BLaER1 treated with 17β-estradiol and CSF1 and Interleukin-3, amounts not matched to agents 10 nM and 100 nM (cell line): ENCODE measurements at regions not wholly inside any gene's neighbourhood (a gene's known extent, or its start where the extent isn't known, plus 50 kb on each side); places are given as distances from the start of the nearest gene placed in this dataset.
"Not testable (repeated sequence)": the region's sequence is repeated elsewhere in the genome, so short reads cannot be mapped to it uniquely, and the experiment has no call there.

Experiments
- H3K27ac ChIP-seq, 11 experiments: shearing (Covaris generic); formaldehyde crosslinking; 2 replicates each; pipeline ENCODE4 v1.8.1; 2022
- H3K27me3 ChIP-seq, 11 experiments: shearing (Covaris generic); formaldehyde crosslinking; 2 replicates each; pipeline ENCODE4 v1.8.1; 2022
- H3K36me3 ChIP-seq, 11 experiments: shearing (Covaris generic); formaldehyde crosslinking; 2 replicates each; pipeline ENCODE4 v1.8.1; 2022
- H3K4me1 ChIP-seq, 10 experiments: shearing (Covaris generic); formaldehyde crosslinking; 2 replicates each; pipeline ENCODE4 v1.8.1; 2022
- H3K4me2 ChIP-seq, 11 experiments: shearing (Covaris generic); formaldehyde crosslinking; 2 replicates each; pipeline ENCODE4 v1.8.1; 2022
- H3K4me3 ChIP-seq, 10 experiments: shearing (Covaris generic); formaldehyde crosslinking; 2 replicates each; pipeline ENCODE4 v1.8.1; 2022
- H3K9ac ChIP-seq, 11 experiments: shearing (Covaris generic); formaldehyde crosslinking; 2 replicates each; pipeline ENCODE4 v1.8.1; 2022
- H3K9me3 ChIP-seq, 11 experiments: shearing (Covaris generic); formaldehyde crosslinking; replicated peaks in 1 of 11; 2 replicates each; pipeline ENCODE4 v1.8.1; 2022
- H4K20me1 ChIP-seq, 11 experiments: shearing (Covaris generic); formaldehyde crosslinking; 2 replicates each; pipeline ENCODE4 v1.8.1; 2022

- H3K4me1 ChIP-seq = peaks cover 10 to 30% (median 14%) of the 10 kb centered on the region in 10 experiments; a peak in 19 of 20 replicates
- not testable (repeated sequence) for H3K27me3 ChIP-seq, H3K27ac ChIP-seq, H3K9ac ChIP-seq, H3K4me3 ChIP-seq, H4K20me1 ChIP-seq, H3K36me3 ChIP-seq
- H3K4me2 ChIP-seq = peak overlapping the region in 2 of 11 experiments; percentile 15 to 35; a peak in 5 of 22 replicates
- peaks cover 5 to 18% (median 12%) of the 10 kb centered on the region in 11 experiments; a peak in 20 of 22 replicates for H3K9me3 ChIP-seq
Observed at GRCh38 chr7:149966444-149966843, 92.7 kb downstream of the ATP6V0E2 start.

GRCh38 chr7:149972977-149973376 is 99.2 kb downstream of the ATP6V0E2 start:
- H3K27ac ChIP-seq, H3K9me3 ChIP-seq, H3K36me3 ChIP-seq, H3K9ac ChIP-seq, H3K4me3 ChIP-seq, H3K27me3 ChIP-seq, H4K20me1 ChIP-seq: not testable (repeated sequence)
- H3K4me2 ChIP-seq = peak overlapping the region in 9 of 11 experiments; percentile 25 to 63 (median 32); a peak in 10 of 22 replicates
- peaks cover 16 to 35% (median 23%) of the 10 kb centered on the region in 10 experiments for H3K4me1 ChIP-seq

DNA sequence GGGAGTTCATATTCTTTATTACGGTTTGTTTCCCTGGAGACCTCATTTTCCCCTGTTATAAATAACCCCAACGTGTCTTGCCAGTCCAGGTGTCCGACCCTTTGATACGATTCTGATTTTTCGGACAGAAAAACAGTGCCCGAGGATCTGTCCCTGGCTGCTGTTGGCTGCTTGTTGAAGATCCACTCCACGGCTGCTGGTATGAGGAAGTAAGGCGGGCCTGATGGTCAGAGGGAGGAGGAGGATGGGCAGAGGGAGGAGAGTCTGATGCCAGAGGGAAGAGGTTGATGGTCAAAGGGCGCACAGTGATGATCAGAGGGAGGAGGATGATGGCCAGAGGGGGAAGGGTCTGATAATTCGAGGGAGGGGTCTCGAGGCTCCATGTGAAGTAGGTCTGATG is 99.9 kb downstream of the ATP6V0E2 start:
- Histone ChIP-seq H3K4me2 (peak overlapping the region in 10 of 11 experiments; percentile 23 to 63 (median 48); a peak in 13 of 22 replicates), H3K4me1 (peaks cover 16 to 35% (median 23%) of the 10 kb centered on the region in 10 experiments)
- H3K27me3 ChIP-seq, H3K4me3 ChIP-seq, H3K27ac ChIP-seq, H3K36me3 ChIP-seq, H4K20me1 ChIP-seq, H3K9me3 ChIP-seq, H3K9ac ChIP-seq: not testable (repeated sequence)

DNA sequence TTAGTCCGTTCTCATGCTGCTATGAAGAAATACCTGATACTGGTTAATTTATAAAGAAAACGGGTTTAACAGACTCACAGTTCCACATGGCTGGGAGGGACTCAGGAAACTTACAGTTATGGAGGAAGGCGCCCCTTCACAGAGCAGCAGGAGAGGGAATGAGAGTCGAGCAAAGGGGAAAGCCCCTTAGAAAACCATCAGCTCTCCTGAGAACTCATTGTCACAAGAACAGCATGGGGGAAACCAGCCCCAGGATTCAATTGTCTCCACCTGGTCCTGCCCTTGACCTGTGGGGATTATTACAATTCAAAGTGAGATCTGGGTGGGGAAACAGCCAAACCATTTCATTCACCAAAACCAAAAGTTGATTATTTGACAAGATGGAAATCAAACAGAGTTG is 101.8 kb downstream of the ATP6V0E2 start:
- peak overlapping the region in 7 of 11 experiments; percentile 7 to 70 (median 65); a peak in 12 of 22 replicates for H3K9ac ChIP-seq
- H3K4me2 ChIP-seq = peak overlapping the region; percentile 75 to 89 (median 82)
- not testable (repeated sequence) for H4K20me1 ChIP-seq, H3K9me3 ChIP-seq, H3K27me3 ChIP-seq, H3K36me3 ChIP-seq
- peak overlapping the region in 9 of 10 experiments; percentile 2 to 54 (median 38); a peak in 10 of 20 replicates for H3K4me3 ChIP-seq
- H3K27ac ChIP-seq = peak overlapping the region in 8 of 11 experiments; percentile 26 to 76 (median 62); a peak in 13 of 22 replicates
- H3K4me1 ChIP-seq = peaks cover 16 to 35% (median 23%) of the 10 kb centered on the region in 10 experiments

GRCh38 chr7:149978537-149978936 is 104.8 kb downstream of the ATP6V0E2 start:
- not testable (repeated sequence) for H3K27me3 ChIP-seq, H3K27ac ChIP-seq, H4K20me1 ChIP-seq, H3K9me3 ChIP-seq, H3K36me3 ChIP-seq, H3K9ac ChIP-seq, H3K4me3 ChIP-seq, H3K4me2 ChIP-seq
- H3K4me1 ChIP-seq = peaks cover 11 to 26% (median 18%) of the 10 kb centered on the region in 10 experiments

GRCh38 chr7:149978944-149979343 is 105.2 kb downstream of the ATP6V0E2 start:
- H3K4me2 ChIP-seq, H4K20me1 ChIP-seq, H3K27me3 ChIP-seq, H3K9me3 ChIP-seq, H3K27ac ChIP-seq, H3K36me3 ChIP-seq, H3K4me3 ChIP-seq, H3K9ac ChIP-seq: not testable (repeated sequence)
- peaks cover 11 to 25% (median 18%) of the 10 kb centered on the region in 10 experiments for H3K4me1 ChIP-seq

- H3K27me3 ChIP-seq, H3K9me3 ChIP-seq, H3K9ac ChIP-seq, H3K36me3 ChIP-seq, H4K20me1 ChIP-seq, H3K4me2 ChIP-seq, H3K4me3 ChIP-seq, H3K4me1 ChIP-seq, H3K27ac ChIP-seq: not testable (repeated sequence)
Observed at GRCh38 chr7:149982537-149983112, 108.9 kb downstream of the ATP6V0E2 start.

GRCh38 chr7:149986866-149987265 is 113.1 kb downstream of the ATP6V0E2 start:
- H3K4me1 ChIP-seq, H3K9me3 ChIP-seq, H3K4me2 ChIP-seq, H4K20me1 ChIP-seq, H3K27ac ChIP-seq, H3K4me3 ChIP-seq, H3K9ac ChIP-seq, H3K36me3 ChIP-seq, H3K27me3 ChIP-seq: not testable (repeated sequence)

GRCh38 chr7:149991652-149992302 is 118.0 kb downstream of the ATP6V0E2 start:
- not testable (repeated sequence) for H4K20me1 ChIP-seq, H3K36me3 ChIP-seq, H3K27ac ChIP-seq, H3K4me3 ChIP-seq, H3K4me2 ChIP-seq, H3K9me3 ChIP-seq, H3K9ac ChIP-seq, H3K4me1 ChIP-seq, H3K27me3 ChIP-seq

GRCh38 chr7:149992366-149992765 is 118.6 kb downstream of the ATP6V0E2 start:
- H3K27ac ChIP-seq, H3K9me3 ChIP-seq, H3K9ac ChIP-seq, H3K4me1 ChIP-seq, H3K36me3 ChIP-seq, H3K4me3 ChIP-seq, H3K4me2 ChIP-seq, H3K27me3 ChIP-seq, H4K20me1 ChIP-seq: not testable (repeated sequence)

- H3K4me3 ChIP-seq, H3K9ac ChIP-seq, H4K20me1 ChIP-seq, H3K4me2 ChIP-seq, H3K27ac ChIP-seq, H3K27me3 ChIP-seq, H3K4me1 ChIP-seq, H3K36me3 ChIP-seq: not testable (repeated sequence)
- H3K9me3 ChIP-seq = peaks cover 0 to 16% (median 0%) of the 10 kb centered on the region in 11 experiments; a peak in 6 of 22 replicates
Observed at GRCh38 chr7:149995369-149996026, 121.7 kb downstream of the ATP6V0E2 start.

GRCh38 chr7:150000780-150001599 is 127.2 kb downstream of the ATP6V0E2 start:
- H4K20me1 ChIP-seq, H3K4me1 ChIP-seq, H3K27ac ChIP-seq, H3K36me3 ChIP-seq, H3K9ac ChIP-seq, H3K4me2 ChIP-seq, H3K4me3 ChIP-seq, H3K27me3 ChIP-seq: not testable (repeated sequence)
- peaks cover 0 to 16% (median 0%) of the 10 kb centered on the region in 11 experiments; a peak in 6 of 22 replicates for H3K9me3 ChIP-seq
